Ovary (tissue), 3 donors: ENCODE measurements at regions not wholly inside any gene's neighbourhood (a gene's known extent, or its start where the extent isn't known, plus 50 kb on each side); places are given as distances from the start of the nearest gene placed in this dataset.

Experiments
- CTCF ChIP-seq, 3 donors: fragments of 450-650 bp in 2 of 3; fragments of 200-600 bp in 1 of 3; IDR thresholded peaks; one replicate each; pipeline versions ENCODE4 v1.5.1 to v1.8.0; 2016 to 2022; ENCODE audit warnings: antibody characterized with exemption in 3 of 3, mild to moderate bottlenecking in 1 of 3
- POLR2A ChIP-seq: fragments of 450-650 bp; IDR thresholded peaks from one replicate; pipeline ENCODE4 v1.6.1; 2017; ENCODE audit warnings: antibody characterized with exemption, mild to moderate bottlenecking, moderate library complexity
- donor health status: DM: no; HTN: no; CAD: no.

GRCh38 chr13:46994492-46994891, 97.6 kb upstream of the HTR2A start:
- no peak for TF ChIP-seq CTCF (IDR thresholded peaks at IDR 0.05)
- no peak for TF ChIP-seq POLR2A
